ENCODE measurements at regions not wholly inside any gene's neighbourhood (a gene's known extent, or its start where the extent isn't known, plus 50 kb on each side); places are given as distances from the start of the nearest gene placed in this dataset.

GRCh38 chr5:148941810-148942209, 115.4 kb downstream of the ADRB2 start:
- TF ChIP-seq JUN (IDR thresholded peaks at IDR 0.05; ENCODE audit: low read depth, low read length) (no peak), ZNF274 (IDR thresholded peaks at IDR 0.05; ENCODE audit: borderline replicate concordance, extremely low read depth, low read length) (no peak), TCF12 (IDR thresholded peaks at IDR 0.05; ENCODE audit: low read depth, low read length) (no peak), ATF3 (IDR thresholded peaks at IDR 0.05; ENCODE audit: insufficient read depth, low read depth, low read length) (no peak), FOSL1 (IDR thresholded peaks at IDR 0.05; ENCODE audit: insufficient read depth, low read depth, low read length) (no peak), CBX5 (IDR thresholded peaks at IDR 0.05; ENCODE audit: low read depth, low read length) (no peak), GTF2F1 (IDR thresholded peaks at IDR 0.05; ENCODE audit: borderline replicate concordance, low read depth, low read length) (no peak), SIX5 (IDR thresholded peaks at IDR 0.05; ENCODE audit: low read depth, low read length) (no peak), SIN3A (conservative IDR thresholded peaks at IDR 0.05 in 1 of 2, IDR thresholded peaks at IDR 0.05 in 1 of 2; ENCODE audit: low read depth in 1 of 2, low read length in 2 of 2) (no peak), SAP30 (IDR thresholded peaks at IDR 0.05; ENCODE audit: insufficient read depth, insufficient replicate concordance, low read length) (no peak), RFX5 (IDR thresholded peaks at IDR 0.05; ENCODE audit: borderline replicate concordance, low read depth, low read length) (no peak), CHD1 (IDR thresholded peaks at IDR 0.05; ENCODE audit: low read depth, low read length) (no peak)
- Histone ChIP-seq H3K18ac (ENCODE audit: extremely low read depth, low read length) (no peak overlapping the region), H3K23ac (ENCODE audit: insufficient read length) (no peak overlapping the region), H3K4me1 (replicated peaks in 1 of 4; ENCODE audit: control insufficient read depth in 3 of 4, insufficient read depth in 4 of 4, low read length in 3 of 4) (peaks cover 0 to 2% (median 0%) of the 10 kb centered on the region in 4 experiments; a peak in 2 of 7 replicates), H2BK12ac (ENCODE audit: low read depth, low read length) (no peak overlapping the region), H3K4ac (replicated peaks; ENCODE audit: insufficient read length, low read depth, low read length) (no peak overlapping the region), H3K27ac (ENCODE audit: low read depth, low read length) (no peak overlapping the region), H2AK5ac (ENCODE audit: low read depth, low read length) (no peak overlapping the region), H2BK20ac (ENCODE audit: low read length) (no peak overlapping the region), H2BK15ac (ENCODE audit: low read length) (no peak overlapping the region), H3K9ac (replicated peaks in 1 of 4; ENCODE audit: extremely low read depth in 1 of 4, low read depth in 3 of 4, low read length in 3 of 4) (no peak overlapping the region), H4K8ac (ENCODE audit: extremely low read depth, insufficient read depth, low read length) (no peak overlapping the region), H3K27me3 (replicated peaks in 1 of 4; ENCODE audit: control insufficient read depth in 3 of 4, extremely low read depth in 1 of 4, insufficient read depth in 3 of 4, low read length in 3 of 4) (no peaks in the 10 kb centered on the region), H2BK5ac (ENCODE audit: low read depth, low read length) (no peak overlapping the region), H2BK120ac (replicated peaks; ENCODE audit: low read depth, low read length) (no peak overlapping the region), H4K5ac (ENCODE audit: insufficient read length, low read depth, low read length) (no peak overlapping the region), H2AFZ (ENCODE audit: low read length) (no peak overlapping the region), H3K4me2 (ENCODE audit: insufficient read depth in 1 of 2, low read depth in 2 of 2, low read length in 2 of 2) (no peak overlapping the region), H3K9me3 (ENCODE audit: insufficient read depth in 2 of 2, low read depth in 1 of 2, low read length in 1 of 2) (peaks cover 0 to 8% of the 10 kb centered on the region in 2 experiments; a peak in 1 of 4 replicates), H4K91ac (replicated peaks; ENCODE audit: insufficient read length, low read length) (no peak overlapping the region), H3K36me3 (ENCODE audit: control insufficient read depth in 2 of 4, insufficient read depth in 4 of 4, low read length in 3 of 4) (no peaks in the 10 kb centered on the region), H3K23me2 (ENCODE audit: low read depth, low read length) (no peaks in the 10 kb centered on the region), H3K56ac (replicated peaks; ENCODE audit: insufficient read length, low read depth, low read length) (no peak overlapping the region), H3K79me2 (ENCODE audit: control insufficient read depth in 1 of 2, insufficient read depth in 2 of 2, low read length in 2 of 2) (no peaks in the 10 kb centered on the region), H4K20me1 (replicated peaks in 1 of 2; ENCODE audit: control insufficient read depth in 1 of 2, insufficient read depth in 2 of 2, low read length in 2 of 2) (no peaks in the 10 kb centered on the region), H3K79me1 (ENCODE audit: low read depth, low read length) (no peaks in the 10 kb centered on the region), H3K4me3 (ENCODE audit: extremely low read depth in 1 of 4, insufficient read depth in 2 of 4, low read depth in 3 of 4, low read length in 4 of 4) (no peak overlapping the region), H3K14ac (ENCODE audit: insufficient read length) (no peak overlapping the region)
- DNase-seq (ENCODE audit: low read depth in 1 of 2, low spot score in 2 of 2): peak in 1 of 2 experiments; percentile 33
- ChIA-PET CTCF (ENCODE audit: partially characterized antibody) (interaction anchor here (0.7 to 1.6 kb wide), 7 partner anchors 9 to 208 kb away, joined by 3 to 7 read pairs (median 4); no protein-coding TSS in a partner anchor), POLR2A (ENCODE audit: partially characterized antibody) (no interaction called here)
- 0% methylated on average over 1 of the region's 1 CpG; no CpG with 5 or more reads in 1 of the 2 experiments for WGBS, 2 experiments (ENCODE audit: extremely low coverage in 1 of 2, insufficient coverage in 1 of 2, insufficient read length in 1 of 2, insufficient replicate concordance in 2 of 2, low coverage in 1 of 2, low lambda C conversion rate in 2 of 2, missing lambda C conversion rate in 1 of 2)
- no peak for FAIRE-seq

Measured in H1 (cell line).